IPS-18c (cell line): ENCODE measurements at regions not wholly inside any gene's neighbourhood (a gene's known extent, or its start where the extent isn't known, plus 50 kb on each side); places are given as distances from the start of the nearest gene placed in this dataset.

Experiments
- H3K4me3 ChIP-seq: 2 replicates; pipeline ENCODE4 v1.7.0; 2013; ENCODE audit warnings: low read depth, mild to moderate bottlenecking, low read length, moderate library complexity; ENCODE audit not compliant: insufficient read depth
- H3K9me3 ChIP-seq: one replicate; pipeline ENCODE4 v1.6.1; 2013; ENCODE audit warnings: mild to moderate bottlenecking, low read length, moderate library complexity; ENCODE audit not compliant: control insufficient read depth, insufficient read depth

DNA sequence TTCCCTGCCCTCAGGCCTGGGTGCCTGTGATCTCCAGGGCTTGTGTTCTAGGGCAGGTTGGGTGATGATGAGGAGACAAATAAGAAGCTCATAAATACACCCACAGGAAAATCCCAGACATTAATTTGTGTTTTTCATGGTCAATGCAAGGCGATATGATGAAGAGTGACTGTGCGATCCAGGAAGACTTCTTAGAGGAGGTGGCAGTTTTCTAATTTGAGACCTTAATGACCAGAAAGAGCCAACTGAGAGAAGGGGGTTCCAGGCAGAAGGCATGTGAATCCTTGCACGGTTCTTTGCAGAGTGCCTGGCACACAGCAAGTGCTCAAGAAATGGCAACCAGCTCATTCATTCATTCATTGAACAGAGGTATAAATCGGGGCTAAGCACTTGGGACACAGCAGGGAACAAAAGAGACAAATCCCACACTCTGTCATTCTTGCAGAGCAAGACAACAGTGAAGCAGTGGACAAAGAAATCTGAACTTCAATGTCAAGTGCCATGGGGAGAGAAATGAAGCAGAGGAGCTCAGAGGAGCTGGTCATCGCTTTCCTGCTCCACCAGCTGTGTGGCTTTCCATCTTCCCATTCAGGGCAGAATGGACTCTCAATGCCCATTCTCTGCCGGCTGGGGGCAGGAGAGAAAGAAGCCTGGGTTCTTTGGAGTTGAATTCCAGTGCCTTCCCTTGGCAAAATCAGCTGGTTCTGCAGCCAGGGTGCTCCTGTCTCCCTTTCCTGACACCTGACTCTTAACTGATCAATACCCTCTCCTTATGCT lies 128.3 kb downstream of the AACS start:
- Histone ChIP-seq H3K4me3 (no peak overlapping the region; the same call in 1 of the 2 replicates), H3K9me3 (no peaks in the 10 kb centered on the region)

DNA sequence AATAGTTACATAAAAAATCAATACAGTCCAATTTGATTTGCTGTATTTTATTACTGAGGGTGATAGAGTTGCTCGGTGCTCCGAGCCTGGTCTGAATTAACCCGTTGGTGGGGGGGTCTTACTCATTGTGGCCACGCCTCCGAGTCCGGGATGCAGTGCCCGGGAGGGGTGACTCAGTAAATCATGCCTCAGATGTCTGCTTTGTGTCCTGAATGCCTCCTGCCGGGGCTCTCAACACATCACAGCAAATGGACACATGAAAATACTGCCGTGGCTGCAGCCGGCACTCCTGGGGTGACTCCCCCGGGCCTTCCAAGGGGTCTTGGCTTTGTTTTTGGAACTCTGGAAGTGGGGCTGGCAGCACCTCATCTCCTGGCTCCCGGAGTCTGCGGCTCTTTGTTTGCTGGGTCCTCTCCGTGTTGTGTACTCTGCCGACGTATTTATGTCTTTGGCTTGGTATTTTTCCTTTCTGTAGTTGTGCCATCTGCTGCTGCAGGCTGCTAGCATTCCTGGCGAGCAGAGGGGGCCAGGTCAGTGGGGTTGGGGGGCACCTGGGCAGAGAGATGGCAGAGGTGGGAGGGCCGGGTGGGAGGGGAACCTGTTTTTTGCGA lies 129.0 kb downstream of the AACS start:
- no peak overlapping the region; the same call in 1 of the 2 replicates for H3K4me3 ChIP-seq
- no peaks in the 10 kb centered on the region for H3K9me3 ChIP-seq

DNA sequence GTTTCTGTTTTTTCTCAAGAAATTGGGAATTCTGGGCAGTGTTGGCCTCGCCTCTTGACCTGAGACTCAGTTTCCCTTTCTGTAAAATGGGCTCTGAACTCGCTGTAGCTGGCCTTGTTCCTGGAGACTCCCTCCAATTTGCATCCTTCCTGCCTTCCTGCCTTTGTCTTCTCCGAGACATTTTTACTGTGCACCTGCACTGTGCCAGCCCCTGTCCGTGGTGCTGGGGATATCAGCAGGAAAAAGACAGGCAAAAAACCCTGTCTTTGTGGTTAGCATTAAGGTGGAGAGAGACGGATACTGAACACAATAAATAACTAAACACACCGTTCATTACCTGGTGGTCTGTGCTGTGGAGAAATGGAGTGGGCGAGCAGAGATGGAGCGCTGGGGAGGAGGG lies 129.8 kb downstream of the AACS start:
- no peak overlapping the region for H3K4me3 ChIP-seq
- H3K9me3 ChIP-seq, result no peaks in the 10 kb centered on the region

DNA sequence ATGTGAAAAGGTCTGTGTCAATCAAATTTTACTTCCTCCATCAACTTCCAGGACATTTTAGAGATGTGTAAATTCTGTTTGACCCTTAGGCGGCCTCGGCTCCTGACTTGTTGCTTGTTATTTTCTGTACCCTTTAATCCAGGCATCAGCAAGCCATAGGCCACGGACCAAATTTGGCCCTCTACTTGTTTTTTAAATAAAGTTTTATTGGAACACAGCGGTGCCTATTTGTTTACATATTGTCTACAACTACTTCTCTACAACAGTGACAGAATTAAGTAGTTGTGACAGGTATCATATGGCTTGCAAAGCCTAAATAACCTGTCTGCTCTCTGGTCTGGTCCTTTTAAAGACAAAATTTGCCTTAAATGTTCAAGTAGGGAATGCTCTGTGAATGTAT lies 132.1 kb downstream of the AACS start:
- H3K4me3 ChIP-seq, result no peak overlapping the region
- no peaks in the 10 kb centered on the region for H3K9me3 ChIP-seq

- Histone ChIP-seq H3K4me3 (no peak overlapping the region), H3K9me3 (peaks cover 2% of the 10 kb centered on the region)
These were observed 133.4 kb downstream of the AACS start for GRCh38 chr12:125198652-125199051.

DNA sequence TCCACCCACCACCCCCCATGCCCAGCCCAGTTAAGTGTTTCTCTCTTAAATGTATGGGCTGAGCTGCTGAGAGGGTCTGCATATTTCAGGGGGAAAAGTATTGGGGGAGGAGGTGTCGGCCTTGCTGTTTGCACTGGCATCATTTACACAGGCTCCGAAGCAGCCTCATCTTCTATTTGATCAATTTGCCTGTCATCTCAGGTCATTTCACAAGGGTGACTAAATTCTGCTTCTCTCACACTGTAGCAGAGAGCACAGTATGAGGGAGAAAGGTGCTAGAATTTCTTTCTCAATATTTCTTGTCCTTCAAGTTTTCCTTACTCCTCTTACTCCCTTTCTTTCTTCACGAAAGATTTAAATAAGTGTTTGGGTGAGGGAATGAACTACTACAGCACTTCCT lies 135.9 kb downstream of the AACS start:
- peaks cover 2% of the 10 kb centered on the region for H3K9me3 ChIP-seq
- no peak overlapping the region for H3K4me3 ChIP-seq

GRCh38 chr12:125201940-125202339 lies 136.7 kb downstream of the AACS start:
- no peak overlapping the region for H3K4me3 ChIP-seq
- H3K9me3 ChIP-seq, result peaks cover 2% of the 10 kb centered on the region

GRCh38 chr12:125202421-125202820 lies 137.2 kb downstream of the AACS start:
- H3K4me3 ChIP-seq, result no peak overlapping the region
- peaks cover 2% of the 10 kb centered on the region for H3K9me3 ChIP-seq

DNA sequence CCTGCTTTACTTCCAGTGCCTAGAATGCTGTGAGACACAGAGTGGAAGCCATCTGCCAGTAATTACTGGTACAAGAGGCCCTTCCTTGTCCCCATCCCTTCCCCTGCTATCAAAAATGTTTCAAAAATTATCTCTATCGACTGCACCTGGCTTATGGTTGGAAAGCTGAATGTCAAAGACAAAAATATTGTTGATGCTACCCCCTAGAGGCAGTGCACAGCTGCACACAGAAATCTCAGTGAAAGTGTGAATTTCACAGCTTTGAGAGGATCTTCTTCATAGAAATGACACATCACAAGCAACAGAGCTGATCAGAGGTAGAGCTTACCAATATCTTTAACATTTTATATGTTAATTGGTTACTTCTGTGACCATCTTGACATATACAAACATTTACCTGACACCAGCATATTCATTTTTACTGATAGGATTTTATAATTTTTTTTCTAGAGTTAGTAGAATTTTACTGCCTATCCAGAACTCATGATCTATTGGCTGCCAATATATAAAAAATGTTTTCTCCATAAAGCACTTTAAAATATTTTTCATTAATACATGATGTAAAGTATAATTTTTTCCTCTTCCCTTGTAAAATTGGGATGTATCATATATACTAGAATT lies 138.0 kb downstream of the AACS start:
- H3K9me3 ChIP-seq, result peaks cover 2% of the 10 kb centered on the region
- H3K4me3 ChIP-seq, result no peak overlapping the region

- Histone ChIP-seq H3K4me3 (no peak overlapping the region), H3K9me3 (peaks cover 2% of the 10 kb centered on the region)
These were observed 140.2 kb downstream of the AACS start for GRCh38 chr12:125205386-125205785.

- H3K9me3 ChIP-seq, result peaks cover 2% of the 10 kb centered on the region
- no peak overlapping the region for H3K4me3 ChIP-seq
These were observed 141.5 kb downstream of the AACS start for GRCh38 chr12:125206711-125207110.

- H3K9me3 ChIP-seq, result no peaks in the 10 kb centered on the region
- H3K4me3 ChIP-seq, result no peak overlapping the region
These were observed 143.1 kb downstream of the AACS start for GRCh38 chr12:125208334-125208733.

- Histone ChIP-seq H3K4me3 (no peak overlapping the region), H3K9me3 (no peaks in the 10 kb centered on the region)
These were observed 143.7 kb downstream of the AACS start for GRCh38 chr12:125208942-125209341.

DNA sequence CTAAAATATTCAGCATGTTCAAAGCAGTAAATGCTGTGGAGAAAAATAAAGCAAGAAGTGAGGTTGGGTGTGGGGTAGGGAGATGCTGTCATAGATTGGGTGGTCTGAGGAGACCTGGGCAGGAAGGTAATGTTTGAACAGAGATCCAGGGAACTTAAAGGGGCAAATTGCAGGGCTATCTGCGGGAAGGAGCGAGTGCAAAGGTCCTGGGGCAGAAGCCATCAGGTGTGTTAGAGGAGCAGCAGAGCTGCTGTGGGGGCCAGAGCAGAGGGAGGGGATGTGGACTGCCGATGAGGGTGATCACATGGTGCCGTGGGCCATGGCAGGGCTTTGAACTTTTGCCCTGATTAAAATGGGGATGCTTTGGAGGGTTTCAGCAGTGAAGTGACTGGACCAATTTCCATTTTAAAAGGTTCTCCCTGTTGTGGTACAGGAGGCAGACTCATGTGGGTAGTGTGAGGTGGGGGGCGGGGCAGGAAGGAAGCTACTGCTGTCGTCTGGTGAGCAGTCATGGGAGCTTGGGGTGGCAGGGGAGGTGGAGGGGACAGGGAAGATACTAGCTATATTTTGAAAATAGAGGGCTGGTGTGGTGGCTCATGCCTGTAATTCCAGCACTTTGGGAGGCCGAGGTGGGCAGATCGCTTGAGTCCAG lies 145.0 kb downstream of the AACS start:
- Histone ChIP-seq H3K4me3 (no peak overlapping the region), H3K9me3 (no peaks in the 10 kb centered on the region)

GRCh38 chr12:125211464-125211863 lies 146.2 kb downstream of the AACS start:
- no peak overlapping the region for H3K4me3 ChIP-seq
- no peaks in the 10 kb centered on the region for H3K9me3 ChIP-seq

- no peak overlapping the region for H3K4me3 ChIP-seq
These were observed 149.1 kb downstream of the AACS start for GRCh38 chr12:125214289-125214688.

GRCh38 chr12:125216756-125217155 lies 151.5 kb downstream of the AACS start:
- no peak overlapping the region for H3K4me3 ChIP-seq
- no peaks in the 10 kb centered on the region for H3K9me3 ChIP-seq

More at GRCh38 chr12:125214289-125214688, 149.1 kb downstream of the AACS start:
- H3K9me3 ChIP-seq, result no peaks in the 10 kb centered on the region

DNA sequence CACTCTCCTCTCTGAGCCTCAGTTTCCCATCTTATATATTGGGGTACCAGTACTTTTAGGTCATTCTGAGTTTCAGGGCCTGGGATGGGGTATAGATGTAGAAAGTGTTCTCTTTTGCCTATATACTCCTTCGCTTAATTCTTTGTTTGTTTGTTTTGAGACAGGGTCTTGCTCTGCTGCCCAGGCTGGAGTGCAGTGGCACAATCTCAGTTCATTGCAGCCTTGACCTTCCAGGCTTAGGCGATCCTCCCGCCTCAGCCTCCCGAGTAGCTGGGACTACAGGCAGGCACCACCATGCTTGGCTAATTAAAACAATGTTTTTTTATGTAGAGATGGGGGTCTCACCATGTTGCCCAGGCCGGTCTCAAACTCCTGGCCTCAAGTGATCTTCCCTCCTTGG lies 152.1 kb downstream of the AACS start:
- no peaks in the 10 kb centered on the region for H3K9me3 ChIP-seq
- no peak overlapping the region for H3K4me3 ChIP-seq
